Right ventricle myocardium inferior (tissue), 1 donor: ENCODE measurements at regions not wholly inside any gene's neighbourhood (a gene's known extent, or its start where the extent isn't known, plus 50 kb on each side); places are given as distances from the start of the nearest gene placed in this dataset.
"Not testable (repeated sequence)": the region's sequence is repeated elsewhere in the genome, so short reads cannot be mapped to it uniquely, and the experiment has no call there.

Experiments used
- ATAC-seq: fragments of 200-7000 bp; cut with Tn5 transposase; one replicate; pipeline ENCODE4 v1.9.1; 2020; ENCODE audit warnings: mild to moderate bottlenecking, moderate library complexity
- DNase-seq: peaks from one replicate; pipeline ENCODE4 v3.0.0; 2021; ENCODE audit errors: missing footprints
- intact Hi-C: fragments of 100-400 bp; cut with DNase I; formaldehyde crosslinking; loops from one replicate; pipeline ENCODE4 v1.11.0; 2022
- donor health status: DM: no; HTN: yes; CAD: no; lungs with severe emphysema.

GRCh38 chr16:23013484-23013883 is 135.8 kb downstream of the USP31 start:
- DNase-seq, result no peak
- no peak for ATAC-seq
- intact Hi-C loops, result no loop called here

- ATAC-seq (no peak), DNase-seq (no peak)
- intact Hi-C loops, result no loop called here
Measured at GRCh38 chr16:23009075-23009474, 140.2 kb downstream of the USP31 start.

GRCh38 chr16:23008041-23008440 is 141.2 kb downstream of the USP31 start:
- DNase-seq (no peak), ATAC-seq (no peak)
- intact Hi-C loops, result no loop called here

DNA sequence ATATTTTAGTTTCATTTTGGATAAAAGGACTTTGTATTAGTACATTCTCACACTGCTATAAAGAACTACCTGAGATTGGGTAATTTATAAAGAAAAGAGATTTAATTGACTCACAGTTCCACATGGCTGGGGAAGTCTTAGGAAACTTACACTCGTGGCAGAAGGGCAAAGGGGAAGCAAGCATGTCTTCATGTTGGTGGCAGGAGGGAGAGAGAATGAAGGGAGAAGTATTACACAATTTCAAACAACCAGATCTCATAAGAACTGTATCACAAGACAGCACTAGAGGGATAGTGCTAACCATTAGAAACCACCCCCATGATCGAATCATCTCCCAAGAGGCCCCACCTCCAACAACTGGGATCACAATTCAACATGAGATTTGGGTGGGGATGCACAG is 142.9 kb downstream of the USP31 start:
- intact Hi-C loops, result no loop called here
- no peak for ATAC-seq
- no peak for DNase-seq

- intact Hi-C loops, result no loop called here
- ATAC-seq (no peak), DNase-seq (no peak)
Measured at GRCh38 chr16:23005951-23006350, 143.3 kb downstream of the USP31 start.

- intact Hi-C loops, result no loop called here
- DNase-seq (no peak), ATAC-seq (no peak)
Measured at GRCh38 chr16:22989598-22989997, 159.7 kb downstream of the USP31 start.

GRCh38 chr16:22983614-22984013 is 165.6 kb downstream of the USP31 start:
- DNase-seq (no peak), ATAC-seq (no peak)
- intact Hi-C loops, result no loop called here

GRCh38 chr16:22980514-22980913 is 166.6 kb downstream of the HS3ST2 start:
- DNase-seq, intact Hi-C loops, ATAC-seq: not testable (repeated sequence)

DNA sequence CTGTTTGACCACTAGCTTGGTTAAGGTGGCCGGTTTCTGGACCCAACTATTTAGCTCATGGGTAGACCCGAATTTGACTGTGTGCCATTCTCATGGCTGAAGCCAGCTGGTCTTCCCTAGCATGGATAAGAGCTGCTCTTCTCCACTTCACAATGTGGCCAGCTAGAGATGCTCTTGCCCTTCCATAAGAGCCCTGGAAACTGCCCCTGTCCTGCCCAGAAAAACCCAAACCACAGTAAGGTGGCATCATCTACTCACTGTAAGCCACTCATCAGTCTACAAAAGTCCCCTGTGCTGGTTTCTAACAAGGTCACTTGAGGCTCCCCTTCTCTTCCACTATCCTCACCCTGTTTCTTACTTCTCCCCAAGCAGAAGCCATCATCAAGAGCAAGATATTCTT is 165.1 kb downstream of the HS3ST2 start:
- no peak for DNase-seq
- intact Hi-C loops, result no loop called here
- no peak for ATAC-seq

DNA sequence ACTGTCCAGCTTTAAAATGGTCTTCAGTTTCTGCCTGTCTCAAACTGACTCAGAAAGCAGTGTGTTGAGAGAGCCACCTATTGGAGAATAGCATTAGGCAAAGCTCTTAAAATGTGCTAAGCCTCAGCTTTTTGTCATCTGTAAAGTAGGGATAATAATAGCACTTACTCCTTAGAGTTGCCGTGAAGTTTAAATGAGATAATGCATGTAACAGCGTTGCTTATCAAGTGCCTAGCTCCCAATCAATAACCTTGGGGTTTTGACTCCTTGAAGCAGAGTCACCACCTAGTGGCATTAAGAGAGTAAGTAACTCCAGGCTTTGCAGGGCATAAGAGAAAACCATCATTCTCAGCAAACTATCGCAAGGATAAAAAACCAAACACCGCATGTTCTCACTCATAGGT is 163.3 kb downstream of the HS3ST2 start:
- intact Hi-C loops, result no loop called here
- ATAC-seq (no peak), DNase-seq (no peak)

GRCh38 chr16:22973522-22973921 is 159.6 kb downstream of the HS3ST2 start:
- intact Hi-C loops, result loop anchor here (5.0 kb wide), 1 partner anchor 76 kb away; no protein-coding TSS in a partner anchor
- DNase-seq (no peak), ATAC-seq (no peak)

GRCh38 chr16:22971346-22971924 is 157.5 kb downstream of the HS3ST2 start:
- intact Hi-C loops, result loop anchor here (5.0 kb wide), 1 partner anchor 74 kb away; no protein-coding TSS in a partner anchor
- no peak for ATAC-seq
- DNase-seq, result no peak

DNA sequence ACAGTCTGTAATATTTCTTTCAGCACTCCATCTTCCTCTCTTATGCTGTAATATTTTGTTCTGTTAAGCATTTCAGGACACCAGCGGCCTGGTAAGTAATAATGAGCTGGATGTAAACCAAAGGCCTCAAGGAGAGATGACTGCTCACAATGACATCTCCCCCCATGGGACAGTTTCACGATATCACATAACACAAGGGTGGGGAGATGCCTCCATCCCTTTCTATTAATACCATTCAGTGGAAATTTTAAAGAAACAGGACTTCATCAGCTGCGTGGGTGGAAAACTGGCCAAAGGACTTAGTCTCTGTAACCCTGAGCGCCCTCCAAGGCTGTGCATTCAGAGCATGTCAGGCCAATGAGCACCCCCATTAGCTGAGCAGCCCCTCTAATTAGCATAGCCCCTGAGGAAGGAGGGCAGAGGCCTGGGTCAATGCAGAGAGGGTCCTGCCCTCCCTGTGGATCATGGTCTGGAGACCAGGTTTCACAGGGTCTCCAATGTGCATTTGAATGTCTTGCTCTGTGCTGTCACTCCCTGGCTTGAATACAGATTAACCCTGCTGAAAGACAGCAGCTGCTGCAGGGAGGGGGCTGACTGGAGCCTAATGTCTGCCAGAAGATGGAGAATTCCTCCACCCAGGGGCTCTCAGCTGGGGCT is 156.4 kb downstream of the HS3ST2 start:
- ATAC-seq (no peak), DNase-seq (no peak)
- intact Hi-C loops, result loop anchor here (5.0 kb wide), 1 partner anchor 73 kb away; no protein-coding TSS in a partner anchor

GRCh38 chr16:22969567-22969966 is 155.6 kb downstream of the HS3ST2 start:
- intact Hi-C loops, result no loop called here
- DNase-seq, result no peak

DNA sequence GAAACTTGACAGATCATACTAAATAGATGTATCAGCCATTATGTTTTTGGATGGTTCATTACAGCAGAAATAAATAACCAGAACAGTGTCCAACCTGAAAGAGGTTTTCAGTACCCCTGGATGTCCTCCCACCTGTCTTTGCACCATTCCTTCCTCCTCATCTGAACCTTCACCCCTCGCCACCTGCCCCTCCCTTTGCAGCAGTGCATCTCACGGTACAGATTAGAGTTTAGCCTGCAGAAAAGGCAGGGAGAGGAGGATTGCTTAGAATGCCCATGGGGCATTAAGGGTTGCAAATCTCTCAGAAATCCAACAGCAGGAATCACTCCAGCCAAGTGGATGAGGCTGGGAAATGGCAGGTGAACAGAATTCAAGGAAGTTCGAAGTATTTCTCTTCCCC is 155.0 kb downstream of the HS3ST2 start:
- intact Hi-C loops, result no loop called here
- ATAC-seq (no peak), DNase-seq (no peak)

More at GRCh38 chr16:22969567-22969966, 155.6 kb downstream of the HS3ST2 start:
- no peak for ATAC-seq

- no peak for DNase-seq
- intact Hi-C loops, result no loop called here
- ATAC-seq, result no peak
Measured at GRCh38 chr16:22967521-22968095, 153.6 kb downstream of the HS3ST2 start.
